ENCODE measurements at regions not wholly inside any gene's neighbourhood (a gene's known extent, or its start where the extent isn't known, plus 50 kb on each side); places are given as distances from the start of the nearest gene placed in this dataset.
A peak's percentile ranks its signal among the peaks of the same experiment; 100 is the strongest.
"Not testable (repeated sequence)": the region's sequence is repeated elsewhere in the genome, so short reads cannot be mapped to it uniquely, and the experiment has no call there.

- DNase-seq = no peak
Measured at GRCh38 chr14:22232933-22233332, 356.1 kb downstream of the DAD1 start.

- no peak for DNase-seq
Measured at GRCh38 chr14:22232486-22232885, 356.5 kb downstream of the DAD1 start.

- DNase-seq = no peak
Measured at GRCh38 chr14:22231018-22231417, 358.0 kb downstream of the DAD1 start.

GRCh38 chr14:22230517-22230916 is 358.5 kb downstream of the DAD1 start:
- DNase-seq = no peak

GRCh38 chr14:22227084-22227483 is 361.9 kb downstream of the DAD1 start:
- DNase-seq = no peak

DNA sequence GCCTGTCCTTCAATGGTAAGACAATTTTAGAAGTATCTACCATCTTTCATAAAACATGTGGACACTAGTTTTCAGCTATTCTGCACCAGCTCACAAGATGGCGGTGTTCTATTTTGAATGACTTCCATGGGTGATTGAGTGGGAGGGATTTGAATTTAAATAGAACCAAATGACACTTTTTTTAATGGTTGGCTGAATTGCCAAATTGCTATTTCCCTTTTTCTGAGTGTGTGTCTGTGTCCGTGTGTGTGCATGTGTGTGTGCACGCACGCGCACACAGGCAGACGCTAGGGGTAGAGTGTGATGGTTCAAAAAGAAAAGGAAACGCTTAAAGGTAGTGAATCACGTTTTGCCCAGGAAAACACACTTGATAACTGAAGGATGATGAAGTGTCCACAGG is 362.6 kb downstream of the DAD1 start:
- DNase-seq = no peak

DNA sequence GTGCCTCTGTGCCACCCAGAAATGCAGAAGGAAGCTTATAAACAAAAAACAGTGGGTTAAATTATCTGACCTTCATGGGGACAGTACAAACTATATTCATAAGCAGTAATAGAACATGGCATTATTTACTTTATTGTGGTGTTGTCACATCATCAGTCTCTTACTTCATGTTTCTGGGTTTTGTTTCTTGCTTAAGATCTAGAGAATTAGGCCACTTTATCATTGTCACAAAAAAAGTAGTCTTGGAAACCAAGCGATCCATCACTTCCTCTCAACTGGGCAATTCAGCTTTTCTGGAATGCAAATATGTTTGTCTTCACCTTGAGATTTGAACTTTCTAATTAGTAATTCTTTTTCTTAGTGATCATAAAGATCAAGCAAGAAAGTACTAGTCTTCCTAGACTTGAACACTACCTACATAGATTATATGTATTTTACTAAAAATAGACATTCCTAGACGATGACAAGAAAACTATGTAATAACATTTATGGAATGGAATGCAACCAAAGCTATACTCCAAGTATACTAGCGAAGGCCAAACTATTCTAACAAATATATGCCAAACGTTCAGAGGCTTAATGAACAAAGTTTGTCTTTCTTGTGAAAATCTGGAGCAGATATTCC is 363.4 kb downstream of the DAD1 start:
- no peak for DNase-seq

DNA sequence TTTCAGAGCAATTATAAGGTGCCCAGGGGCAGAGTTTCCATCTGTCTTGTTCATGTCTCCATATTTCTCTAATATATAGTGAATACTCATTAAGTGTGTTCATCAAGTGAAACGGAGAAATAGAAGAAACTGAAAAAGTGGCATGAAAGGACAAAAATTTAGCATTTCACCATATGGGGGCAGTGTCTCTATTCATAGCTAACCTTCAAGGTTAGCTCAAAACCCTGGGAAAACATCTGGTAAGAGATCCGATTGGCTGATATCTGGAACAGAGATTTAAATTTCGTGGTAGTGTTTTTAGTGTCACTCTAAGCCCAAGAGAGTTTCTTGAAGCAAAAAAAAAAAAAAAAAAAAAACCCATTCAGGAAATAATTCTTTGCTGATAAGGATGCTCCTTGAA is 367.5 kb downstream of the DAD1 start:
- no peak for DNase-seq

DNA sequence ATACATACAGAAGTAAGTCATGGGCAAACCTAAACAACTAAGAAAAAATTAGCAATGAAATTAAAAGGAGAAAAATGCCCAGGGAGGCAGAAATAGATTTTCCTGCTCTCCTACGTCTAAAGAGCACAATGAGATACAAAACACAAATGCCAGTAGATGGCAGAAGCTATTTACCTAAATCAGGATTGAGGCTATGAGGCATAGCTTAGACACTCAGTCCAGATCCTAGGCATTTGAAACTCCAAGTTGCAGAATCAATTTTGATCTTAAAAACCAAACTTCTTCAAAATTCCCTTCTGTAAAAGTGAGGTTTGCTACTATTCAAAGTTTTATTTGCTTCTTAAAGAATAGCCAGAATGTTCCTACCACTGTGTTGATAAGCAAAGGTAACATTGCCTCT is 368.6 kb downstream of the DAD1 start:
- DNase-seq = no peak

- DNase-seq = no peak
Measured at GRCh38 chr14:22218728-22219127, 370.3 kb downstream of the DAD1 start.

- no peak for DNase-seq
Measured at GRCh38 chr14:22213120-22213519, 375.9 kb downstream of the DAD1 start.

DNA sequence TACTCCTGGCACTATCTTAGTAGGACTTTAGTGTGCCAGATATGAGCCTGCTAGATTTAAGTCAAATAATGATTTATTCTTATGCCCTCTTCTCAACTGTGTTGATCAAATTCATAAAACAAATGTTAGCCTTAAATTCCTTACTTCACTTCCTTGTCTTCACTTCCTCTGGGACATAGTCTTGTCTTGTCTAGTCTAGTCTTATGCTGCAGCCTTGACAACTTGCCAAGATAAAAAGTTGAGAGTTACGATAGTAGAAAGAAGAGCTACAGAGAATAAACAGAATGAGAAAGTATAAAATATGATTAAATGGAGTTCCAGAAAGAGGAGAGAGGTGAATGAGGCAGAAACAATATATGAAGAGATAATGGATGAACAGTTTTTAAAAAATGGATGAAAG is 378.1 kb downstream of the DAD1 start:
- no peak for DNase-seq

GRCh38 chr14:22210026-22210425 is 379.0 kb downstream of the DAD1 start:
- no peak for DNase-seq

DNA sequence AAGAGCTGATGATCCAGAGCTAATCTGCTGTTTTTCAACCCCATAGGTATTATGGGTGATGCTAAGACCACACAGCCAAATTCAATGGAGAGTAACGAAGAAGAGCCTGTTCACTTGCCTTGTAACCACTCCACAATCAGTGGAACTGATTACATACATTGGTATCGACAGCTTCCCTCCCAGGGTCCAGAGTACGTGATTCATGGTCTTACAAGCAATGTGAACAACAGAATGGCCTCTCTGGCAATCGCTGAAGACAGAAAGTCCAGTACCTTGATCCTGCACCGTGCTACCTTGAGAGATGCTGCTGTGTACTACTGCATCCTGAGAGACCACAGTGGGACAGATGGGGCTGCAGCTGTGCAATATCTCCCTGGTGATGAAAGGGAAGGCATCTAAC is 386.0 kb downstream of the DAD1 start:
- no peak for DNase-seq

DNA sequence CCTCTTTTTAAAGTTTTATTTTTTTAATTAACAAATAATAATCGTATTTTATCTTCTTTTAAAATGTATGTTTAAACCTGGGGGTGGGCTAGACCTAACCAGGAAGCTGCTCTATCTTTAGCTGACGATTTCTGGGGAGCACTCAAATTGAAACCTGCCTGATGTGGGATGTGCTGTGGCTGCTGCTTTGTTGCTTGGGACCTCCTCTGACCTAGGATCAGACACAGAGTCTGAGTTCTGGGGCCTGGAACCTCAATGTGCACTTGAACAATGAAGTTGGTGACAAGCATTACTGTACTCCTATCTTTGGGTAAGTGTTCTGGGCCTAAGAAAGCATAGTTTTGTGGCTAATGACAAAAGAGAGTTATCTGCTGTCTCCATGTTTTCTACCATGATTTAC is 386.7 kb downstream of the DAD1 start:
- no peak for DNase-seq

- DNase-seq = peak; percentile 19
Measured at GRCh38 chr14:22200977-22201605, 387.9 kb downstream of the DAD1 start.

- DNase-seq = not testable (repeated sequence)
Measured at GRCh38 chr14:22200131-22200530, 388.9 kb downstream of the DAD1 start.

DNA sequence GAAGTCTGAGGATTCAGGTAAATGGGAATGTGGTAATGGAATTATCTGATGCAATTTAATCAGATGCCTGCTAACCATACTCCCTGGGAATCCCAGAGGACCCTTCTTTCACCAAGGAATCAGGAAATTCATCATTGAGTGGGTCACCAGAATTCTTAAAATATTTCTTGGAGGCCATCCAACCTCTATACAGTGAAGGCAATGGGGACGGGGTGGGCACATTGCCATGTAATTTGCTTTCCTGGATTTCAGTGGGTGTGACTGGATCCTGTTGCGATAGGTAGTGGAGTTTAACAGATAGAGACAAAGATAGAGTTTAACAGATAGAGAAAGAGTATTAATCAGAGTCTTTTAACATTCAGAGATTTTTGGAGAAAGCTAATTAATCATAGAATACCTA is 394.4 kb downstream of the DAD1 start:
- peak; percentile 3 for DNase-seq

- DNase-seq = no peak
Measured at GRCh38 chr14:22190411-22191191, 398.4 kb downstream of the DAD1 start.

GRCh38 chr14:22189881-22190280 is 399.1 kb downstream of the DAD1 start:
- no peak for DNase-seq

DNA sequence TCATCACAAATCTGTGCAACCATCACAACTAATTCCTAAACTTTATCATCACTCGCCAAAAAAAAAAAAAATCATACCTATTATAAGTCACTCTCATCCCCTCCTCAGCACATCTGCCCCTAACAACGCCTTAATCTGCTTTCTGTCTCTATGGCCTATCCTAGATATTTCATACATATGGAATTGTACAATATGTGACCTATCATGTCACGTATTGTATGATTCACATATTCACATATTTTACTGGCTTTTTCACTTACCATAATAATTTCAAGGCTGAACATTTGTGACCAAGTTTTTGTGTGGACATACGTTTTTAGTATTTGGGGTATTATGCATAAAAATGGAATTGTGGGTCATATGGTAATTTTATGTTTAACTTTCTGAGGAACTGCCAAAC is 400.7 kb downstream of the DAD1 start:
- DNase-seq = no peak

DNA sequence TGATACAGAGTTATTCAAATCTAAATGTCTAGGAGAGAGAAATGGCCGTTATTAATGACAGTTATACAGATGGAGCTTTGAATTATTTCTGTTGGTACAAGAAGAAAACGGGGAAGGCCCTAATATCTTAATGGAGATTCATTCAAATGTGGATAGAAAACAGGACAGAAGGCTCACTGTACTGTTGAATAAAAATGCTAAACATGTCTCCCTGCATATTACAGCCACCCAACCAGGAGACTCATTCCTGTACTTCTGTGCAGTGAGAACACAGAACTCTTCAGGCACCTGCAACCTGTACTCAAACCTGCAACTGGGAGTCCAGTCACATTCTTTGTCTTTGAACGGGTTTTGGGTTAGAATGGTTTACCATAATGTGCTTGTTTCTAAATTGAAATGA is 403.2 kb downstream of the DAD1 start:
- DNase-seq = no peak

GRCh38 chr14:22185191-22185590 is 403.8 kb downstream of the DAD1 start:
- no peak for DNase-seq

DNA sequence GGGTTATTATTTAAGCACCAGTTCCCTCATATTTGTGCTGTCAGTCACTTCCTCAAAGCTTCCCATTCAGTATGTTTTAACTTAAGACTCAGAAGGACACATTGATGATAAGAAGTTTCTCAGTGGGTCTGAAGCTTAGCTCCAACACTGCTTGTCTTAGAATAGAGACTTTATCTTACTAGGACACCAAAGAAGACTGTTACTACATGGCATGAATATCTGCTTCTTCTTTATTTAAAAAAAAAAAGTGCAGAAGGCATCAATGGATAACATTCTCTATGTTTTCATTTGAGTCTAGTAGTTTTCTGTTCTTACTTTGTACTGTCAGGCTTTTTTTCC is 404.2 kb downstream of the DAD1 start:
- no peak for DNase-seq
